Aorta (tissue), 5 donors: ENCODE measurements at regions not wholly inside any gene's neighbourhood (a gene's known extent, or its start where the extent isn't known, plus 50 kb on each side); places are given as distances from the start of the nearest gene placed in this dataset.

ENCODE experiments used
- ATAC-seq: fragments of 200-7000 bp; cut with Tn5 transposase; one replicate; pipeline ENCODE4 v1.9.1; 2022; ENCODE audit warnings: moderate library complexity; ENCODE audit not compliant: low FRiP score
- DNase-seq, 2 donors: peaks; one replicate each; pipeline ENCODE4 v3.0.0-alpha.2; 2020
- H3K27ac ChIP-seq, 2 donors: one replicate each; pipeline ENCODE4 v1.5.1; 2013; ENCODE audit warnings: low read length in 2 of 2, mild to moderate bottlenecking in 2 of 2, moderate library complexity in 2 of 2, control low read depth in 1 of 2, inconsistent platforms in 1 of 2, low read depth in 1 of 2
- H3K27me3 ChIP-seq, 2 donors: one replicate each; pipeline ENCODE4 v1.6.1; 2013; ENCODE audit warnings: control low read depth in 1 of 2, low read length in 1 of 2, mild to moderate bottlenecking in 1 of 2, moderate library complexity in 1 of 2; ENCODE audit not compliant: insufficient read depth in 2 of 2, control insufficient read depth in 1 of 2
- H3K36me3 ChIP-seq, 2 donors: one replicate each; pipeline ENCODE4 v1.6.1; 2013; ENCODE audit warnings: control low read depth in 1 of 2, low read length in 1 of 2, mild to moderate bottlenecking in 1 of 2; ENCODE audit not compliant: insufficient read depth in 2 of 2, control insufficient read depth in 1 of 2
- H3K4me1 ChIP-seq, 2 donors: one replicate each; pipeline ENCODE4 v1.6.1; 2013; ENCODE audit warnings: low read length in 2 of 2, control low read depth in 1 of 2, mild to moderate bottlenecking in 1 of 2, moderate library complexity in 1 of 2; ENCODE audit not compliant: insufficient read depth in 2 of 2, control insufficient read depth in 1 of 2
- H3K4me3 ChIP-seq, 2 donors: one replicate each; pipeline ENCODE4 v1.5.1; 2013; ENCODE audit warnings: low read length in 2 of 2, control low read depth in 1 of 2, mild to moderate bottlenecking in 1 of 2
- H3K9me3 ChIP-seq: one replicate; pipeline ENCODE4 v1.6.1; 2013; ENCODE audit warnings: mild to moderate bottlenecking, low read length; ENCODE audit not compliant: control insufficient read depth
- WGBS, 2 donors: extraction: QIAGEN DNeasy Blood & Tissue Kit; methylation state at CpG; one replicate each; pipeline ENCODE4 v1.1.7; 2013; 5-methylcytosine and 5-hydroxymethylcytosine counted together
- intact Hi-C, 2 donors: fragments of 100-400 bp; cut with DNase I; formaldehyde crosslinking; loops; one replicate each; pipeline versions ENCODE4 v1.14.2 to v1.15.0; 2022
- donor health status: healthy with polysubstance abuse.
- donor health status: Bipolar disorder and iron deficiency.
- donor health status: DM: no; HTN: no; CAD: no.
- donor health status: DM: no; HTN: no; CAD: no.
- donor health status: DM: yes; HTN: yes; CAD: no.

GRCh38 chr5:74952406-74952805, 86.2 kb upstream of the FAM169A start:
- DNase-seq (no peak), ATAC-seq (no peak)
- intact Hi-C loops = no loop called here
- 54% methylated on average over 4 of the region's 4 CpGs for WGBS, 2 donors
- Histone ChIP-seq H3K27ac (no peak overlapping the region), H3K27me3 (no peaks in the 10 kb centered on the region), H3K4me1 (peaks cover 0 to 3% of the 10 kb centered on the region in 2 donors), H3K36me3 (no peaks in the 10 kb centered on the region), H3K9me3 (no peaks in the 10 kb centered on the region), H3K4me3 (no peak overlapping the region)

- no peak overlapping the region for H3K4me3 ChIP-seq
- no peaks in the 10 kb centered on the region for H3K36me3 ChIP-seq
- H3K4me1 ChIP-seq = peaks cover 0 to 3% of the 10 kb centered on the region in 2 donors
- no peak for DNase-seq
- H3K9me3 ChIP-seq = no peaks in the 10 kb centered on the region
- ATAC-seq = no peak
- no peaks in the 10 kb centered on the region for H3K27me3 ChIP-seq
- no peak overlapping the region for H3K27ac ChIP-seq
- intact Hi-C loops = loop anchor here in 1 of 2 donors (2.0 kb wide), 1 partner anchor 97 kb away; no protein-coding TSS in a partner anchor
Measured at GRCh38 chr5:74951865-74952264, 85.7 kb upstream of the FAM169A start.

- 74 to 77% methylated on average over 1 of the region's 1 CpG for WGBS, 2 donors
- Histone ChIP-seq H3K9me3 (no peaks in the 10 kb centered on the region), H3K36me3 (no peaks in the 10 kb centered on the region), H3K27ac (no peak overlapping the region), H3K4me3 (no peak overlapping the region), H3K27me3 (no peaks in the 10 kb centered on the region), H3K4me1 (peaks cover 0 to 3% of the 10 kb centered on the region in 2 donors)
- ATAC-seq = no peak
- intact Hi-C loops = loop anchor here in 1 of 2 donors (2.0 kb wide), 1 partner anchor 98 kb away; no protein-coding TSS in a partner anchor
- DNase-seq = no peak
Measured at GRCh38 chr5:74950836-74951515, 84.8 kb upstream of the FAM169A start.

GRCh38 chr5:74949976-74950375, 83.8 kb upstream of the FAM169A start:
- Histone ChIP-seq H3K27me3 (no peaks in the 10 kb centered on the region), H3K27ac (no peak overlapping the region), H3K36me3 (no peaks in the 10 kb centered on the region), H3K4me1 (peaks cover 0 to 3% of the 10 kb centered on the region in 2 donors), H3K9me3 (no peaks in the 10 kb centered on the region), H3K4me3 (no peak overlapping the region)
- DNase-seq (no peak), ATAC-seq (no peak)
- 62 to 71% methylated on average over 5 of the region's 5 CpGs for WGBS, 2 donors
- intact Hi-C loops = loop anchor here (2.0 to 10.0 kb wide), 3 partner anchors 99 to 285 kb away; partner anchors contain the start of genes ANKRD31 (in 2 of the 2) and GCNT4 (in 1 of the 2)

- no peak overlapping the region for H3K4me3 ChIP-seq
- peak overlapping the region in 1 of 2 donors; percentile 86 for H3K27ac ChIP-seq
- no peak for DNase-seq
- peaks cover 0 to 3% of the 10 kb centered on the region in 2 donors for H3K4me1 ChIP-seq
- no peaks in the 10 kb centered on the region for H3K36me3 ChIP-seq
- WGBS, 2 donors = 84 to 87% methylated on average over 6 of the region's 6 CpGs
- intact Hi-C loops = loop anchor here (5.0 to 10.0 kb wide), 2 partner anchors 104 to 287 kb away; partner anchors contain the start of genes ANKRD31 (in 2 of the 2) and GCNT4 (in 1 of the 2)
- no peaks in the 10 kb centered on the region for H3K9me3 ChIP-seq
- no peak for ATAC-seq
- no peaks in the 10 kb centered on the region for H3K27me3 ChIP-seq
Measured at GRCh38 chr5:74948031-74948546, 81.9 kb upstream of the FAM169A start.

- Histone ChIP-seq H3K9me3 (no peaks in the 10 kb centered on the region), H3K4me1 (peaks cover 0 to 3% of the 10 kb centered on the region in 2 donors), H3K4me3 (no peak overlapping the region), H3K27me3 (no peaks in the 10 kb centered on the region), H3K27ac (no peak overlapping the region), H3K36me3 (no peaks in the 10 kb centered on the region)
- DNase-seq (no peak), ATAC-seq (no peak)
- 81 to 86% methylated on average over 4 of the region's 4 CpGs for WGBS, 2 donors
- intact Hi-C loops = loop anchor here (5.0 to 10.0 kb wide), 2 partner anchors 106 to 288 kb away; partner anchors contain the start of genes ANKRD31 (in 2 of the 2) and GCNT4 (in 1 of the 2)
Measured at GRCh38 chr5:74946471-74946870, 80.3 kb upstream of the FAM169A start.

- WGBS, 2 donors = 73 to 81% methylated on average over 4 of the region's 4 CpGs
- Histone ChIP-seq H3K4me3 (no peak overlapping the region), H3K27me3 (no peaks in the 10 kb centered on the region), H3K36me3 (no peaks in the 10 kb centered on the region), H3K4me1 (peaks cover 0 to 3% of the 10 kb centered on the region in 2 donors), H3K9me3 (no peaks in the 10 kb centered on the region), H3K27ac (no peak overlapping the region)
- ATAC-seq (no peak), DNase-seq (no peak)
- intact Hi-C loops = loop anchor here (5.0 to 10.0 kb wide), 2 partner anchors 107 to 289 kb away; partner anchors contain the start of genes ANKRD31 (in 2 of the 2) and GCNT4 (in 1 of the 2)
Measured at GRCh38 chr5:74945561-74946165, 79.5 kb upstream of the FAM169A start.

- Histone ChIP-seq H3K27me3 (no peaks in the 10 kb centered on the region), H3K4me3 (no peak overlapping the region), H3K36me3 (no peaks in the 10 kb centered on the region), H3K9me3 (no peaks in the 10 kb centered on the region), H3K4me1 (peaks cover 0 to 3% of the 10 kb centered on the region in 2 donors), H3K27ac (no peak overlapping the region)
- DNase-seq (no peak), ATAC-seq (no peak)
- WGBS, 2 donors = 55 to 56% methylated on average over 2 of the region's 2 CpGs
- intact Hi-C loops = loop anchor here (10.0 kb wide), 1 partner anchor 291 kb away; the partner anchor contains the start of gene ANKRD31 (in 2 of the 2)
Measured at GRCh38 chr5:74943905-74944304, 77.7 kb upstream of the FAM169A start.
